ENCODE measurements at regions not wholly inside any gene's neighbourhood (a gene's known extent, or its start where the extent isn't known, plus 50 kb on each side); places are given as distances from the start of the nearest gene placed in this dataset.

DNA sequence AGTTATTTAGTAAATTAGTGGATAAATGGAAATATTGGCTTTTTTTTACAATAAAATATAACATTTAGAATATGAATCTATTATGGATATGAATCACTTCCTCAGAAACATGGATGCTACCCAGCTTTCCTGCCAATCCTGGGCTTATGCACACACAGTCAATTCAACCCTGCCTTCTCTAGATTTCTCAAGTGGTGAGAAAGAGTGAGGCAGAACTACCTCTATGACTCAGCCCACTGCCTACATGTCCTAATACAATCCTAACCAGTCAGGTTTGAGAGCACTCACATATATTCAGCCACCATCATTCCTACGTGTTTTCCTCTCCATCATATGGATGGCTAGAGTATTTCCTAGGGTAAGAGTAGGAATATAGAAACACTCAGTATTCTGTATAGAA lies 91.1 kb upstream of the ANKRD50 start:
- H3K9me3 ChIP-seq (ENCODE audit: control insufficient read depth in 2 of 2, insufficient read depth in 1 of 2, low read depth in 1 of 2, low read length in 1 of 2), result no peaks in the 10 kb centered on the region
- no peaks in the 10 kb centered on the region for H3K4me1 ChIP-seq (ENCODE audit: control insufficient read depth in 3 of 3, insufficient read depth in 2 of 3, low read depth in 1 of 3, low read length in 2 of 3)
- FAIRE-seq, result no peak
- H3K36me3 ChIP-seq (ENCODE audit: control insufficient read depth in 3 of 3, insufficient read depth in 2 of 3, low read depth in 1 of 3, low read length in 3 of 3), result no peaks in the 10 kb centered on the region
- H3K4me3 ChIP-seq (ENCODE audit: low read depth in 1 of 3, low read length in 3 of 3), result no peak overlapping the region
- H3K27ac ChIP-seq (ENCODE audit: low read depth in 1 of 3, low read length in 2 of 3), result no peak overlapping the region
- no peaks in the 10 kb centered on the region for H3K27me3 ChIP-seq (ENCODE audit: control insufficient read depth in 3 of 3, insufficient read depth in 3 of 3, low read length in 3 of 3)
- DNase-seq, result no peak
- WGBS, 3 donors, result 69 to 80% (median 72%) methylated on average over 1 of the region's 1 CpG

DNA sequence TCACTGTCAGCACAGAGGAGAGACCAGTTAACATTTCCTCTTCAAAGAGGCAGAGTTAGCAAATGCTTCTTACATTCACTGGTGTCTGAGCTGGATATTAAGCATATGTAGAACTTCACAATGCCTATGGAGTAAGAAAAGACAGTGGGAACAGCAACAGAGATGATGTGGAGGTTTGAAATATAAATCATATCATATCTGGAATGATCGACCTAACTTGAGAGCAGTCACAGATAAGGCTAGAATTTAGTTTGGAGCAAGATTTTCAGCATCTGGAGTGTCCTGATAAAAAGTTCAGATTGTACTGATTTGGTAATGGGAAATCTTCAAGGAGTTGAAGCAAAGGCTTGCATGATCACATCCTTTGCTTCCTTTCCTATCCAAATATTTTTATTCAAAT lies 90.5 kb upstream of the ANKRD50 start:
- Histone ChIP-seq H3K36me3 (ENCODE audit: control insufficient read depth in 3 of 3, insufficient read depth in 2 of 3, low read depth in 1 of 3, low read length in 3 of 3) (no peaks in the 10 kb centered on the region), H3K27ac (ENCODE audit: low read depth in 1 of 3, low read length in 2 of 3) (no peak overlapping the region), H3K4me1 (ENCODE audit: control insufficient read depth in 3 of 3, insufficient read depth in 2 of 3, low read depth in 1 of 3, low read length in 2 of 3) (no peaks in the 10 kb centered on the region), H3K9me3 (ENCODE audit: control insufficient read depth in 2 of 2, insufficient read depth in 1 of 2, low read depth in 1 of 2, low read length in 1 of 2) (no peaks in the 10 kb centered on the region), H3K27me3 (ENCODE audit: control insufficient read depth in 3 of 3, insufficient read depth in 3 of 3, low read length in 3 of 3) (no peaks in the 10 kb centered on the region), H3K4me3 (ENCODE audit: low read depth in 1 of 3, low read length in 3 of 3) (no peak overlapping the region)
- FAIRE-seq, result no peak
- WGBS, 3 donors, result 14 to 51% (median 42%) methylated on average over 1 of the region's 1 CpG
- DNase-seq, result no peak

DNA sequence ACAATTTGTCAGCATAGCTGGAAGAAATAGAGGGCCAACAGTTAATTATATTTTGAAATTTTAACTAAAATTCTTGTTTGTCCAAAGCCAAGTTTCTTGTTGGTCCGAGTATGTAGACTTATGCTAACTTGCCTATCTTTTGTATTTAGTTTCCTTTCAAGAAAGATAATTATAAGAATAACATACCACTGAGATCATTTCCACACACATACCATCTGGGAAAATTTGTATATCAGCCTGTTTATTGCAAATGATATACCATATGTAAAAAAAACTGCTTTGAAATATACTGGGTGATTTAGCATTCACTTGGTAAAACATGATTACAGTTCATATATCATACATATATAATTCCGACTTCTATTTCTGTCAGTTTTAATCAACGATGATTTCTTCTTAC lies 84.7 kb upstream of the ANKRD50 start:
- no peaks in the 10 kb centered on the region for H3K27me3 ChIP-seq (ENCODE audit: control insufficient read depth in 3 of 3, insufficient read depth in 3 of 3, low read length in 3 of 3)
- H3K36me3 ChIP-seq (ENCODE audit: control insufficient read depth in 3 of 3, insufficient read depth in 2 of 3, low read depth in 1 of 3, low read length in 3 of 3), result no peaks in the 10 kb centered on the region
- H3K4me1 ChIP-seq (ENCODE audit: control insufficient read depth in 3 of 3, insufficient read depth in 2 of 3, low read depth in 1 of 3, low read length in 2 of 3), result no peaks in the 10 kb centered on the region
- FAIRE-seq (no peak), DNase-seq (no peak)
- 75 to 84% (median 80%) methylated on average over 3 of the region's 3 CpGs for WGBS, 3 donors
- H3K4me3 ChIP-seq (ENCODE audit: low read depth in 1 of 3, low read length in 3 of 3), result no peak overlapping the region
- H3K9me3 ChIP-seq (ENCODE audit: control insufficient read depth in 2 of 2, insufficient read depth in 1 of 2, low read depth in 1 of 2, low read length in 1 of 2), result no peaks in the 10 kb centered on the region
- no peak overlapping the region for H3K27ac ChIP-seq (ENCODE audit: low read depth in 1 of 3, low read length in 2 of 3)

DNA sequence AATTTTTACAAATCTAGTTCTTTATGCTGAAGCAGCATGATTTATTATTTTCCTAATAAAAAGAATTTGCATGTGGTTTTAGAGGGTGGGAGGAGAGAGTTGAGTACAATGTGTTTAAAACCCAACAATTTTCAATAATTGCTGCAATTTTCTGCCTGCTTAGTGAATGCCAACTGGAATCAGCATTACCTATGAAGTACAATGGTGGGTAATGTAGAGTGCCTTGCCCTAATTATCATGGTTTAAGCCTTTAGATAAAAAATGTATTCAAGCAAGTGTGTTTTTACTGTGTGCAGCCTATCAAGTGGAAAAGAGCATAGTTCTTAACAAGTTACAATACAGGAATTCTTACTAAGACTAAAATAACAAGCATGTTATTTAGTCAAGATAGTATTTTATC lies 77.9 kb upstream of the ANKRD50 start:
- Histone ChIP-seq H3K36me3 (ENCODE audit: control insufficient read depth in 3 of 3, insufficient read depth in 2 of 3, low read depth in 1 of 3, low read length in 3 of 3) (no peaks in the 10 kb centered on the region), H3K4me3 (ENCODE audit: low read depth in 1 of 3, low read length in 3 of 3) (no peak overlapping the region), H3K9me3 (ENCODE audit: control insufficient read depth in 2 of 2, insufficient read depth in 1 of 2, low read depth in 1 of 2, low read length in 1 of 2) (no peaks in the 10 kb centered on the region), H3K4me1 (ENCODE audit: control insufficient read depth in 3 of 3, insufficient read depth in 2 of 3, low read depth in 1 of 3, low read length in 2 of 3) (no peaks in the 10 kb centered on the region), H3K27ac (ENCODE audit: low read depth in 1 of 3, low read length in 2 of 3) (no peak overlapping the region), H3K27me3 (ENCODE audit: control insufficient read depth in 3 of 3, insufficient read depth in 3 of 3, low read length in 3 of 3) (no peaks in the 10 kb centered on the region)
- no peak for FAIRE-seq
- no peak for DNase-seq

DNA sequence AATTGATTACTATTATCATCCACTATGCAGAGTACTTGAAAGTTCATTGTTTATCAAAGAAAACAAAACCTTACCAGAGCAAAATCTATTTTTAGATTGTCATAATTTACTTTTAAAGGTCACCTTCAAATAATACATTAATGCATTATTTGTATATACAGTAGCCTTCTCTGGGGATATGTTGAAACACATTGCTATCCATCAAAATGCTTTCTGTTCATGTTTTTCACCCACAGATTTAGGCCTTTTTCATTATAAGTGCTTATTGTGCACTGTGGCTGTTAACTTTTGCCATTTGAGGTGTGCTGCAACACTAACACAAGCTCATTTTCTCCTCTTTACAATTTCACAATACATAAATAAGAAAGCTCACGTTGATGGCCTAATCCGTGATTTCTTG lies 74.1 kb upstream of the ANKRD50 start:
- 74 to 82% (median 82%) methylated on average over 2 of the region's 2 CpGs for WGBS, 3 donors
- H3K27ac ChIP-seq (ENCODE audit: low read depth in 1 of 3, low read length in 2 of 3), result no peak overlapping the region
- H3K9me3 ChIP-seq (ENCODE audit: control insufficient read depth in 2 of 2, insufficient read depth in 1 of 2, low read depth in 1 of 2, low read length in 1 of 2), result no peaks in the 10 kb centered on the region
- DNase-seq (no peak), FAIRE-seq (no peak)
- H3K4me1 ChIP-seq (ENCODE audit: control insufficient read depth in 3 of 3, insufficient read depth in 2 of 3, low read depth in 1 of 3, low read length in 2 of 3), result no peaks in the 10 kb centered on the region
- H3K36me3 ChIP-seq (ENCODE audit: control insufficient read depth in 3 of 3, insufficient read depth in 2 of 3, low read depth in 1 of 3, low read length in 3 of 3), result no peaks in the 10 kb centered on the region
- no peak overlapping the region for H3K4me3 ChIP-seq (ENCODE audit: low read depth in 1 of 3, low read length in 3 of 3)
- H3K27me3 ChIP-seq (ENCODE audit: control insufficient read depth in 3 of 3, insufficient read depth in 3 of 3, low read length in 3 of 3), result no peaks in the 10 kb centered on the region

DNA sequence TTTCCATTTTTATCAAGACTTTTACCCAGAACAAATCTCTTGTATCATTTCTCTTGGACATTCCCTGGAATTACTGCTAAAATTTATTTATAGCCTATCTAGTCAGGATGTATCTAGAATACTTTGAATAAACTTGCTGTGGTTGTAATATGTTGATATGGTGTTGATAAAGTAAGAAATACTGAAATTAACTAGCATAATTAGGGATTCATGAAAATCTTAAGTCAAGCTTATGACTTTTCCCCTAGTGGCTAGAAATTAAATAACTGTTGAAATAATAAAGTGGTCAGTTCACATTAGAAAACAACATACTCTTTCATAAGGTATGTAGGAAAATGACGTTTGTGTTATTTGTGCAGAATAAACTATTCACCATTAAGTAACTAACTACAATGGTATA lies 73.1 kb upstream of the ANKRD50 start:
- H3K4me1 ChIP-seq (ENCODE audit: control insufficient read depth in 3 of 3, insufficient read depth in 2 of 3, low read depth in 1 of 3, low read length in 2 of 3), result no peaks in the 10 kb centered on the region
- H3K36me3 ChIP-seq (ENCODE audit: control insufficient read depth in 3 of 3, insufficient read depth in 2 of 3, low read depth in 1 of 3, low read length in 3 of 3), result no peaks in the 10 kb centered on the region
- H3K27me3 ChIP-seq (ENCODE audit: control insufficient read depth in 3 of 3, insufficient read depth in 3 of 3, low read length in 3 of 3), result no peaks in the 10 kb centered on the region
- FAIRE-seq, result no peak
- no peak overlapping the region for H3K4me3 ChIP-seq (ENCODE audit: low read depth in 1 of 3, low read length in 3 of 3)
- H3K9me3 ChIP-seq (ENCODE audit: control insufficient read depth in 2 of 2, insufficient read depth in 1 of 2, low read depth in 1 of 2, low read length in 1 of 2), result no peaks in the 10 kb centered on the region
- 13 to 49% (median 38%) methylated on average over 1 of the region's 1 CpG for WGBS, 3 donors
- DNase-seq, result no peak
- no peak overlapping the region for H3K27ac ChIP-seq (ENCODE audit: low read depth in 1 of 3, low read length in 2 of 3)

DNA sequence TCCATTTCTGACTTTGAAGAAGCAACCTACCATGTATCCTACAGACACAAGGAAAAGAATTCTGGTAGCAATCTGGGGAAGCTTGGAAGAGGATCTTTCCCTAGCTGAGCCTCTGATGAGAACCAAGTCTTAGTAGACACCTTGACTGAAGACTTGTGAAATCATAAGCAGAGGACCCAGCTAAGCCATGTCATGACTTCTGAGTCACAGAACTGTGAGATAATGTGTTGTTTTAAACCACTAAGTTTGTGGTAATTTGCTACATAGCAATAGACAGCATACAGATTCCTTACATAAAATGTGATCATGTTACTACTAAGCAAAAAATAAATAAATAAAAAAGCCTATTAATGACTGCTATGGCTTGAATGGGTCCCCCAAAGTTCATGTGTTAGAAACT lies 71.3 kb upstream of the ANKRD50 start:
- H3K36me3 ChIP-seq (ENCODE audit: control insufficient read depth in 3 of 3, insufficient read depth in 2 of 3, low read depth in 1 of 3, low read length in 3 of 3), result no peaks in the 10 kb centered on the region
- no peaks in the 10 kb centered on the region for H3K27me3 ChIP-seq (ENCODE audit: control insufficient read depth in 3 of 3, insufficient read depth in 3 of 3, low read length in 3 of 3)
- H3K4me1 ChIP-seq (ENCODE audit: control insufficient read depth in 3 of 3, insufficient read depth in 2 of 3, low read depth in 1 of 3, low read length in 2 of 3), result no peaks in the 10 kb centered on the region
- H3K4me3 ChIP-seq (ENCODE audit: low read depth in 1 of 3, low read length in 3 of 3), result no peak overlapping the region
- FAIRE-seq (no peak), DNase-seq (no peak)
- no peaks in the 10 kb centered on the region for H3K9me3 ChIP-seq (ENCODE audit: control insufficient read depth in 2 of 2, insufficient read depth in 1 of 2, low read depth in 1 of 2, low read length in 1 of 2)
- no peak overlapping the region for H3K27ac ChIP-seq (ENCODE audit: low read depth in 1 of 3, low read length in 2 of 3)

DNA sequence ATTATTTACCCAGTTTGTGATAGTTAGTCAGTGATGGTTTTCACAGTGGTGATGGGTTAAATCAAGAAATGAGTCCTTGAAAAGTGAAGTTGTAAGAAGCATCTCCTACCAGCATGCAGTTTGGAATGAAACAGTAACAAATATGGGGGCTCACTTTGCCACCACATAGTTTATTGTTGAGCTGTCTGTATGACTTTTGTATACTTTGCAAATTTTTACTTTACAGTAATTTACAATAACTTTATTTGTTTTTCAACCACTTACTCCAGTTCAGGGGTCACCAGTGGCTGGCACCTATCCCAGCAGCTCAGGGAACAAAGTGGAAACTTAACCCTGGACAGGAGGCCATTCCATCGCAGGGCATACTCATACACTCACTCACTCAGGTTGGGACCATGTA lies 64.5 kb upstream of the ANKRD50 start:
- 72 to 84% (median 73%) methylated on average over 1 of the region's 1 CpG for WGBS, 3 donors
- H3K27ac ChIP-seq (ENCODE audit: low read depth in 1 of 3, low read length in 2 of 3), result no peak overlapping the region
- H3K36me3 ChIP-seq (ENCODE audit: control insufficient read depth in 3 of 3, insufficient read depth in 2 of 3, low read depth in 1 of 3, low read length in 3 of 3), result no peaks in the 10 kb centered on the region
- FAIRE-seq (no peak), DNase-seq (no peak)
- H3K4me1 ChIP-seq (ENCODE audit: control insufficient read depth in 3 of 3, insufficient read depth in 2 of 3, low read depth in 1 of 3, low read length in 2 of 3), result no peaks in the 10 kb centered on the region
- H3K27me3 ChIP-seq (ENCODE audit: control insufficient read depth in 3 of 3, insufficient read depth in 3 of 3, low read length in 3 of 3), result no peaks in the 10 kb centered on the region
- H3K9me3 ChIP-seq (ENCODE audit: control insufficient read depth in 2 of 2, insufficient read depth in 1 of 2, low read depth in 1 of 2, low read length in 1 of 2), result no peaks in the 10 kb centered on the region
- no peak overlapping the region for H3K4me3 ChIP-seq (ENCODE audit: low read depth in 1 of 3, low read length in 3 of 3)

DNA sequence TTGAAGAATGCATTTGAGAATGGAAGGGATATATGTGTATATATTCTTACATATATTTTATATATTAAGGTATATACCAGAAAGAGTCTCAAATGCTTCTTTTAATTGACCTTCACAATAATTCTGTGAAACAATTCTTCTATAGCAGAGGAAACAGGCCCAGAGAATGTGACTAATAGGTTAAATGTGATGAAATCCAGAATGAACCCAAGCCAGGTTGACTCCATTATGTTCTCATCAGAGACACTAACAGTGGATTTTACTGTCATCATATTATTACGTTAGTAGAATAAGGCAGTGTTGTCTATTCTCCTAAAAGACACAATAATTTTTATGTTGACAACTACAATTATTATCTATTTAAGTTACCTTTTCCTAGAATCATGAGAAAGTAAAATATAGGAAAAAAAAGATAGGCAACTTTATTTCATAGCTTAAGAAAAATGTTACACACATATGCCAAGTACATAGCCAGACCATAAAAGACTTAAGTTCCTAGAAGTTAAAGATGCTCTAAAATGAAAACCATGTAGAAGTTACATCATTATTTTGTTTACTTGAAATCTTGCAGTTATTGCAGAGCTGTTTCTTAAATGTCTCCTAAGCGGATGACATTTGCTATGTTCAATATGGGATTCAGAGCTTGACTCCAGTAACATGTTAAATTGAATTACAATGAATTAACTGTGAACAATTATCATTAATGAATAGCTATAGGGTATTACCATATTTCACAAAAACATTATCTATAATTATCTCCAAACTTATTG lies 56.2 kb upstream of the ANKRD50 start:
- 57 to 90% (median 67%) methylated on average over 2 of the region's 2 CpGs for WGBS, 3 donors

More for the DNA sequence above, 56.2 kb upstream of the ANKRD50 start:
- no peak for FAIRE-seq
- H3K27me3 ChIP-seq (ENCODE audit: control insufficient read depth in 3 of 3, insufficient read depth in 3 of 3, low read length in 3 of 3), result no peaks in the 10 kb centered on the region
- no peaks in the 10 kb centered on the region for H3K4me1 ChIP-seq (ENCODE audit: control insufficient read depth in 3 of 3, insufficient read depth in 2 of 3, low read depth in 1 of 3, low read length in 2 of 3)
- H3K9me3 ChIP-seq (ENCODE audit: control insufficient read depth in 2 of 2, insufficient read depth in 1 of 2, low read depth in 1 of 2, low read length in 1 of 2), result no peaks in the 10 kb centered on the region
- DNase-seq, result no peak
- no peak overlapping the region for H3K4me3 ChIP-seq (ENCODE audit: low read depth in 1 of 3, low read length in 3 of 3)
- H3K36me3 ChIP-seq (ENCODE audit: control insufficient read depth in 3 of 3, insufficient read depth in 2 of 3, low read depth in 1 of 3, low read length in 3 of 3), result no peaks in the 10 kb centered on the region
- H3K27ac ChIP-seq (ENCODE audit: low read depth in 1 of 3, low read length in 2 of 3), result no peak overlapping the region

All from small intestine (tissue), 7 donors.